HG03558 (cell line): ENCODE measurements at regions not wholly inside any gene's neighbourhood (a gene's known extent, or its start where the extent isn't known, plus 50 kb on each side); places are given as distances from the start of the nearest gene placed in this dataset.
"Not testable (repeated sequence)": the region's sequence is repeated elsewhere in the genome, so short reads cannot be mapped to it uniquely, and the experiment has no call there.

Experiments used
- ATAC-seq: cut with Tn5 transposase; IDR thresholded peaks from one replicate; pipeline ENCODE4 v1.9.1; 2021; ENCODE audit warnings: moderate number of reproducible peaks; ENCODE audit not compliant: unreplicated experiment; ENCODE audit errors: extremely low read depth

DNA sequence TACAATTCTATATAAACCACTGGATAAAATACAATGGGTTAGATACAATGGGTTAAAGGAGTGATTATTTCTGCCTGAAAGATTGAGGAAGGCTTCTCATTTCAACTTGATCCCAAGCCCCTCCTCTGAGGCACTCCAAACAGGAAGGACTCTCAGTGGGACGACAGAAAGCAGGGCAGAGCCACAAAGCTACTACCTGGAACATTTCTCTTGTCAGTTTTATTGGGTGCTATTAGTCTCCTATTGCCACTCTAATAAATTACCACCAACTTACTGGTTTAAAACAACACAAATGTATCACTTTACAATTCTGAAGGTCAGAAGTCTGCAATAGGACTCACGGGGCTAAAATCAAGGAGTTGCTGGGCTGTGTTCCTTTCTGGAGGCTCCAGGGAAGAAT lies 146.7 kb downstream of the MREG start:
- no peak for ATAC-seq

- ATAC-seq = no peak
Measured at GRCh38 chr2:215863687-215864086, 149.7 kb downstream of the MREG start.

DNA sequence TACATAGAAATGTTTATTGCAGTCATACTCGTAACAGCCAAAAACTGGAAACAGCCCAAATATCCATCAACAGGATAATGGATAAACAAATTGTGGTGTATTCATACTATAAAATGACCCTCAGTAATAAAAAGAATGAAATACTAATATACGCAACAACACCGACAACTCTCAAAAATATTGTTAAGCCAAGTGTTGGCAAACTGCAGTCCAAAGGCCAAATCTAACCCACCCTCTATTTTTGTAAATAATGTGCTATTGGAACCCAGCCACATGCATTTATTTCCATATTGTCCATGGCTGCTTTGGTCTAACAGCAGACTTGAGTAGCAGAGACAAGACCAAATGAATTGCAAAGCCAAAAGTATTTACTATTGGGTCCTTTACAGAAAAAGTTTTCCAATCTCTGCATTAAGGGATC lies 151.0 kb downstream of the MREG start:
- no peak for ATAC-seq

DNA sequence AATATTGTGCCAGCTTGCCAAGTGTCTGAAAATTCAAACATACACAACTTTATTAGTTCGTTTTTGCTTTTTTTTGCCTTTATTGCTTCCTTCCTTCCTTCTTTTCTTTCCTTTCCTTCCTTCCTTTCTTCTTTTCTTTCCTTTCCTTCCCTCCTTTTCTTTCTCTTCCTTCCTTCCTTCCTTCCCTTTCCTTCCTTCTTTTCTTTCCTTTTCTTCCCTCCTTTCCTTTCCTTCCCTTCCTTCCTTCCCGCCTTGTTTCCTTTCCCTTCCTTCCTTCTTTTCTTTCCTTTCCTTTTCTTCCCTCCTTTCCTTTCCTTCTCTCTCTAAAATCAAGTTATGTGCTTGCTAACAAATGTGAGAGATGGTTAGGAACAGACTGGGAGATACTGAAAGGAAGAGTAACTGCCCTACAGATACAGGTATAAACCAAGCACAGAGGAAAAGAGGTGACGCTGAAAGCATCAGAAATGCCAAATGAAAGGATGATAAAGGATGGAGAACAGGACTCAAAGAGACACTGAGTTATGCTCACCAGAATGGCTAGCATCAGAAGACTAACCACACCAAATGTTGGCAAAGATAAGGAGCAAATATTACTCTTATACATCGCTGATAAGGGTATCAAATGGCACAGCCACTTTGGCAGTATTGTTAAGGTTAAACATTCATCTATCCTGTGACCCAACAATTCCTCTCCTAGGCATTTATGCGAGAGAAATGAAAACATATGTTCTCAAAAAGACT lies 151.6 kb downstream of the MREG start:
- no peak for ATAC-seq

DNA sequence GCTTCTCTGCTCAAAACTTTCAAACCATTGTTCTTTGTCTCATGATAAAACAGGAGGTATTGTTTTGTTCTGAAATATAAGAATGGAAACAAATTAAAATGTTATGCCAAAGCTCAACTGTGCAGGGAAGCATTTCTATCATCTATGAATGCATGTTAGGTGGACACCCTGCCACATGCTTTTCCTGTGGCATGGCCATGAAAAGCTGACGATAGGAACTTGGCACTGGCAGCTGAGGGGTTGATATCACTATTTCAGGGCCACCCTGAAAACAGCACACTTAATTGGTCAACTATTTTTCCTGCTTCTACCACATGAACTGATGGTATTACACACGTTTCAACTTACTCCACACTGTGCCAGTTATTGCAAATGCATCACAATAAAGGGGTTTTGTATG lies 157.3 kb downstream of the MREG start:
- ATAC-seq = no peak

DNA sequence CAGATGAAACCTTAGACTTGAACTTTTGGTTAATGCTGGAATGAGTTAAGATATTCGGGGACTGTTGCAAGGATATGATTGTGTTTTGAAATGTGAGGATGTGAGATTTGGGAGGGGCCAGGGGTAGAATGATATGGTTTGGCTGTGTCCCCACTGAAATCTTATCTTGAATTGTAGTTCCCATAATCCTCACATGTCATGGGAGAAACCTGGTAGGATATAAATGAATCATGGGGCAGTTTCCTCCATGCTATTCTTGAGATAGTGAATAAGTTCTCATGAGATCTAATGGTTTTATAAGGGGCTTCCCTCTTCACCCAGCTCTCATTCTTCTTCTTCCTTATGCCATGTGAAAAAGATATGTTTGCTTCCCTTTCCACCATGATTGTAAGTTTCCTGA lies 158.0 kb downstream of the MREG start:
- ATAC-seq = not testable (repeated sequence)

DNA sequence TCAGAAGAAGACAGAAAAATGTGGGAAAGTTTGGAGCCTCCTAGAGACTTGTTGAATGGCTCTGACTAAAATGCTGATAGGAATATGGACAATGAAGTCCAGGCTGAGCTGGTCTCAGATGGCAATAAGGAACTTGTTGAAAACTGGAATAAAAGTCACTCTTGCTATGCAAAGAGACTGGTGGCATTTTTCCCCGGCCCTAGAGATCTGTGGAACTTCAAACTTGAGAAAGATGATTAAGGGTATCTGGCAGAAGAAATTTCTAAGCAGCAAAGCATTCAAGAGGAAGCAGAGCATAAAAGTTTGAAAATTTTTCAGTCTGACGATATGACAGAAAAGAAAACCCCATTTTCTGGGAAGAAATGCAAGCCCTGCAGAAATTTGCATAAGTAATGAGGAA lies 159.3 kb downstream of the MREG start:
- no peak for ATAC-seq

GRCh38 chr2:215851696-215852095 lies 161.7 kb downstream of the MREG start:
- ATAC-seq = no peak

DNA sequence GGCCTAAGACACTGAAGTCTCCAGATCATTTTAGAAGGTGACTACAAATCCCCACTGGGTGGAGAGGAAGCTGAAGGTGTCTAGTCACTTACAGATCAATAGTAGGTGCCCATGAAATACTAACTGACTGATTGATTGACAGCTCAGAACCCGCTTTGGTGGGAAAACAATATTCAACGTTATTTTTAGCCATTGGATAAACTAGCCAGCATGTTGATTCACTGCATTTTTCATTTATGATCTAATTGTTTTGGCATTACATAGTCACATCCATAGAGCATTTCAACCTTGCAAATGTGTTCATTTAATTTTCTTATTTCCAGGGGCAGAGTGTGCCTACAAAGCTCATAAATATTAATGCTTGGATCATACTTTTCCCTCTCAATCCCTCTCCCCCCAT lies 162.3 kb downstream of the MREG start:
- ATAC-seq = no peak

DNA sequence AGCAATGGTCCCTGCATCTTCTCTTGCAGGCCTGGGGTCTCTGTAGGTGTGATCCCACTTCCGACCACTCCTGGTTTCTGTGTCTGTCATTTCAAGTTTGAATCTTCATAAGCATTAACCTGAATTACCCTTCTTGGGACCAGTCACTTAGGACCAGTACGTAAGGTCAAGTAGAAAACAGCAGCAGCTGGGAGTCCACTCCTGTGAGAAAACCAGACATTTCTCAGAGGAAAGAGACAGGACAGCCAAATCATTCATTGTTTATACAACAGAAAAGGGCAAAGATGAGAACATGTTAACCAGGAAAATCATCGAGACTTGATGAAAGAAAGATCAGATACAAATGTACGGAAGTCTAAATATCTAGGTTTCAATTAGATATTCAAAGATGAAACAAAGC lies 163.0 kb downstream of the MREG start:
- ATAC-seq = no peak

DNA sequence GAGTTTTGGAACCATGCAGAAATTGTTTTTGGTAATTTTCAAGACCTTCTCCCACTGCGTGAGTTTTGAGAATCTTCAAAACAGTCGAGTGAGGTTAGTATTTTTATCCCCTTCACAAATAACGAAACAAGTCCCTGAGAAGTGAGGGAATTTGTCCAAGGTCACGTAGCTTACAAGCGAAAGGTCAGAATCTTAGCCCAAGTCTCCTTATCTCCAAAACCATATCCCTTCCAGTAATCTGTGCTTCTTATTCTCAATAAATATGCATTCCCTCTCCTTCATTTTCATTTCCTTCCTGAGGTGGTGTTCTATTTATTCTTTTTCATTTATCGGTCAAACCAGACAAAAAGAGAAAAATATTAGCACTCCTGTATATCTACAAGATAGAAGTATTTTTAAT lies 163.6 kb downstream of the MREG start:
- no peak for ATAC-seq

GRCh38 chr2:215848698-215849097 lies 164.7 kb downstream of the MREG start:
- no peak for ATAC-seq

GRCh38 chr2:215848146-215848545 lies 165.2 kb downstream of the MREG start:
- no peak for ATAC-seq

DNA sequence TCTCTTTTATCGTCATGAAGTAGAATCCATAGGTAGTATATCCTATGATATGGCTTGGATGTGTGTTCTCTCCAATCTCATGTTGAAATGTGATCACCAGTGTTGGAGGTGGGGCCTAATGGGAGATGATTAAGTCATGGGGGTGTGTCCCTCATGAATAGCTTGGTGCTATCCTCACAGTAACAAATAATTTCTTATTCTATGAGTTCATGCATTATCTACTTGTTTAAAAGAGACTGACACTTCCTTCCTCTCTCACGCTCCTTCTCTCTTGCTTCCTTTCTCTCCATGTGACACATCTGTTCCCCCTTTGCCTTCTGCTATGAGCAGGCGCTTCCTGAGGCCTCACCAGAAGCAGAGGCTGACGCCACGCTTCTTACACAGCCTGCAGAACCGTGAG lies 165.6 kb downstream of the MREG start:
- ATAC-seq = no peak

GRCh38 chr2:215847056-215847455 lies 166.3 kb downstream of the MREG start:
- no peak for ATAC-seq

- peak; percentile 45 for ATAC-seq
Measured at GRCh38 chr2:215845839-215846586, 167.3 kb downstream of the MREG start.

- no peak for ATAC-seq
Measured at GRCh38 chr2:215843579-215843978, 169.8 kb downstream of the MREG start.

DNA sequence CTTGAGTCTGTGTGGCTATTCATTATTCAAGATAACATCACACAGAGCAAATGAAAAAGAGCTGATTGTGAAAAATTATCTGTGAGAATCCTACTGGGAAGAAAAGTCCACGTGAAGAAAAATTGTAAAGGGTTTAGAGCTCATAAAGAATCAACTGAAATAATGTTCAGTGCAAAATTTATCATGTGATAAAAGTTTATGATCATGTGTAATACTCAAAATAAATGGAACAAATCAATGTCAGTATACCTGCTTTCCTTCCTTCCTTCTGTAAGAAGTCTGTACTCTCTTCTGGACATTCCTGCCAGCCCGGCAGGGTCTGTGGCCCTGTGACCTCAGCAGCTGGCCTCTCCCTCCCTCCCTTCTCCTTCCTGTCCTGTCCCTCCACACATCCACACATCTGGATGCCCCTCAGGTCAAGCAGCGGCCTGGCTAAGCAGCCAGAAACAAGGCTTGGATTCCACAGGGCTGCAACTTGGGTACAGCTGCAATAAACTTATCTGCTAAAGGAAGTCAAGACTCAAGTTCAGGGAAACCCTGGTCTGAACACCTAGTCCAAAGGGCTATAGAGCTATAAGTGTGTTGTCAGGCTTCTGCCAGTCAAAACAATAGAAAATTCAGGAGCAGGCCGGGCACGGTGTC lies 172.1 kb downstream of the MREG start:
- no peak for ATAC-seq

- ATAC-seq = no peak
Measured at GRCh38 chr2:215839816-215840215, 173.5 kb downstream of the MREG start.

DNA sequence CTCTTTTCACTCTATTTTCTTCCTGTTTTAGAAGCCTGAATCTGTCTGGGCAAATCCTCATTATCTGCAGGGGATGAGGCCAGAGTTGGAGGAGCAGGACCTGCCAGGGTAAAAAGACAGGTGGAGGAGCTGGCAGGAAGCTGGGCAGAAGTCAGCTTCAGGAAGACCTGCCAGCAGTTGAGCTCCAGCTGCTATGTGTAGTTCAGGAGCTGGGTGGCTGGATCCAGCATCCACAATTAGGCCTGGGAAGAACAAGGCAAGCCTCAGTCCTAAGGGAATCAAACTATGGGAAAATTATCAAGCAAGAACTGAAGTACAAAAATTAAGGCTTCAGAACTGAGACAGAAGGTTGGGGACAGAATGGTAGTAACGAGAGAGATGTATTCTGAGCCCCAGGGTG lies 174.0 kb downstream of the MREG start:
- ATAC-seq = no peak

DNA sequence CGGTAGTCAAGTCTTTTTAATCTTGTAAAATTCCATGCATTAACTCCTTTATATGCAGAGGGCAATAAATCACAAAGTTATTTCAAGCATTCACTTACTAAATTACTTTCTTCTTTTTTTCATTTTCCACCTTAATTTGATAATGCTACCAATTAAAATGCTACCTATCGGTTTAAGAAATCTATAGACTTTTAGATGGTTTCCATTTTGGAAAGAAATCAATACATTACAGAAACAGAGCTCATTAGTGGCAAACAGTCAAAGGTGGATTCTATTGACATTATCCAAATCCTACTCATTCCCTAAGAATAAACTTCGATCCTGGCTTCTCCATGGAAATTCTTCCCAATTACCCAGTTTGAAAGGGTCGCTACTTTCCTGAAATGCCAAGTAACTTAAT lies 176.5 kb downstream of the MREG start:
- ATAC-seq = no peak
